Karpas-422 (cell line): ENCODE measurements at regions not wholly inside any gene's neighbourhood (a gene's known extent, or its start where the extent isn't known, plus 50 kb on each side); places are given as distances from the start of the nearest gene placed in this dataset.

Source experiments
- DNase-seq: peaks from one replicate; pipeline ENCODE4 v3.0.0-alpha.2; 2015
- H2AFZ ChIP-seq: fragments of 200-600 bp; sonication (generic); 2 replicates; pipeline ENCODE4 v1.6.1; 2014; ENCODE audit warnings: antibody characterized with exemption, low read length, mixed read lengths
- H3K27ac ChIP-seq: fragments of 200-600 bp; sonication (generic); 2 replicates; pipeline ENCODE4 v1.5.1; 2014; ENCODE audit warnings: mild to moderate bottlenecking, low read length, moderate library complexity
- H3K27me3 ChIP-seq: fragments of 200-600 bp; sonication (generic); 2 replicates; pipeline ENCODE4 v1.6.1; 2014; ENCODE audit warnings: low read length, mixed read lengths
- H3K36me3 ChIP-seq: fragments of 200-600 bp; sonication (generic); 2 replicates; pipeline ENCODE4 v1.6.1; 2014; ENCODE audit warnings: low read length, mixed read lengths; ENCODE audit not compliant: insufficient read depth
- H3K4me1 ChIP-seq: fragments of 200-600 bp; sonication (generic); 2 replicates; pipeline ENCODE4 v1.6.1; 2014; ENCODE audit warnings: mild to moderate bottlenecking, low read length, mixed read lengths
- H3K4me2 ChIP-seq: fragments of 200-600 bp; sonication (generic); 2 replicates; pipeline ENCODE4 v1.6.1; 2014; ENCODE audit warnings: low read length, low read depth, mild to moderate bottlenecking; ENCODE audit not compliant: poor library complexity, severe bottlenecking
- H3K4me3 ChIP-seq: fragments of 200-600 bp; sonication (generic); 2 replicates; pipeline ENCODE4 v1.5.1; 2014; ENCODE audit warnings: mild to moderate bottlenecking, antibody characterized with exemption, low read length, mixed read lengths
- H3K79me2 ChIP-seq: fragments of 200-600 bp; sonication (generic); 2 replicates; pipeline ENCODE4 v1.6.1; 2014; ENCODE audit warnings: mild to moderate bottlenecking, low read length, mixed read lengths
- H3K9ac ChIP-seq: fragments of 200-600 bp; sonication (generic); 2 replicates; pipeline ENCODE4 v1.6.0; 2014; ENCODE audit warnings: low read length
- H3K9me2 ChIP-seq: fragments of 200-600 bp; sonication (generic), shearing (Covaris generic); replicated peaks from 2 replicates; pipeline ENCODE4 v1.6.0; 2014; ENCODE audit warnings: mild to moderate bottlenecking, low read length, moderate library complexity; ENCODE audit not compliant: insufficient read depth
- H3K9me3 ChIP-seq: fragments of 300-700, 200-600 bp; sonication (generic); 2 replicates; pipeline ENCODE4 v1.6.1; 2014; ENCODE audit warnings: low read length, mixed read lengths
- H4K20me1 ChIP-seq: fragments of 200-600 bp; sonication (generic); 2 replicates; pipeline ENCODE4 v1.6.1; 2014; ENCODE audit warnings: mild to moderate bottlenecking, antibody characterized with exemption, low read length, low read depth; ENCODE audit not compliant: insufficient read depth

GRCh38 chr6:84356907-84357306 is 129.5 kb upstream of the CEP162 start:
- H3K36me3 ChIP-seq = no peaks in the 10 kb centered on the region
- H3K9ac ChIP-seq = no peak overlapping the region
- H4K20me1 ChIP-seq = no peaks in the 10 kb centered on the region
- H2AFZ ChIP-seq = no peak overlapping the region
- no peaks in the 10 kb centered on the region for H3K9me3 ChIP-seq
- peaks cover 4% of the 10 kb centered on the region; the same call in 1 of the 2 replicates for H3K27me3 ChIP-seq
- H3K4me1 ChIP-seq = no peaks in the 10 kb centered on the region
- H3K27ac ChIP-seq = no peak overlapping the region
- H3K4me2 ChIP-seq = no peak overlapping the region
- DNase-seq = no peak
- H3K79me2 ChIP-seq = no peaks in the 10 kb centered on the region
- 0 out of 2 replicates have a peak, but pooled peaks cover 4% of the 10 kb centered on the region for H3K9me2 ChIP-seq
- H3K4me3 ChIP-seq = no peak overlapping the region

GRCh38 chr6:84353459-84354423 is 126.3 kb upstream of the CEP162 start:
- no peak overlapping the region for H2AFZ ChIP-seq
- no peaks in the 10 kb centered on the region for H3K36me3 ChIP-seq
- H3K9me3 ChIP-seq = no peaks in the 10 kb centered on the region
- no peak overlapping the region for H3K4me3 ChIP-seq
- H4K20me1 ChIP-seq = no peaks in the 10 kb centered on the region
- H3K4me2 ChIP-seq = no peak overlapping the region
- DNase-seq = no peak
- H3K4me1 ChIP-seq = peaks cover 11% of the 10 kb centered on the region
- H3K27me3 ChIP-seq = peaks cover 4% of the 10 kb centered on the region; the same call in 1 of the 2 replicates
- 0 out of 2 replicates have a peak, but pooled peaks cover 4% of the 10 kb centered on the region for H3K9me2 ChIP-seq
- H3K27ac ChIP-seq = no peak overlapping the region
- no peak overlapping the region for H3K9ac ChIP-seq
- no peaks in the 10 kb centered on the region for H3K79me2 ChIP-seq

GRCh38 chr6:84350397-84350796 is 123.0 kb upstream of the CEP162 start:
- Histone ChIP-seq H3K79me2 (no peaks in the 10 kb centered on the region), H3K4me3 (no peak overlapping the region), H3K36me3 (no peaks in the 10 kb centered on the region), H3K9me3 (no peaks in the 10 kb centered on the region), H3K4me1 (peaks cover 11% of the 10 kb centered on the region), H3K9me2 (no peaks in the 10 kb centered on the region), H3K9ac (no peak overlapping the region), H3K4me2 (no peak overlapping the region), H3K27me3 (peaks cover 4% of the 10 kb centered on the region; the same call in 1 of the 2 replicates), H3K27ac (no peak overlapping the region), H4K20me1 (no peaks in the 10 kb centered on the region), H2AFZ (no peak overlapping the region)
- DNase-seq = no peak

- H3K36me3 ChIP-seq = no peaks in the 10 kb centered on the region
- no peaks in the 10 kb centered on the region for H3K79me2 ChIP-seq
- peaks cover 11% of the 10 kb centered on the region for H3K4me1 ChIP-seq
- H3K4me3 ChIP-seq = no peak overlapping the region
- no peak overlapping the region for H2AFZ ChIP-seq
- no peaks in the 10 kb centered on the region for H3K9me2 ChIP-seq
- no peaks in the 10 kb centered on the region for H3K9me3 ChIP-seq
- H3K4me2 ChIP-seq = no peak overlapping the region
- no peak overlapping the region for H3K27ac ChIP-seq
- no peak overlapping the region for H3K9ac ChIP-seq
- peaks cover 4% of the 10 kb centered on the region; the same call in 1 of the 2 replicates for H3K27me3 ChIP-seq
- no peaks in the 10 kb centered on the region for H4K20me1 ChIP-seq
- DNase-seq = no peak
Observed at GRCh38 chr6:84349542-84349941, 122.1 kb upstream of the CEP162 start.

GRCh38 chr6:84348801-84349200 is 121.4 kb upstream of the CEP162 start:
- H3K9me3 ChIP-seq = no peaks in the 10 kb centered on the region
- H3K9me2 ChIP-seq = no peaks in the 10 kb centered on the region
- H3K27me3 ChIP-seq = peaks cover 4% of the 10 kb centered on the region; the same call in 1 of the 2 replicates
- H3K4me1 ChIP-seq = peaks cover 11% of the 10 kb centered on the region
- H2AFZ ChIP-seq = no peak overlapping the region
- no peak overlapping the region for H3K4me2 ChIP-seq
- DNase-seq = no peak
- H3K36me3 ChIP-seq = no peaks in the 10 kb centered on the region
- H4K20me1 ChIP-seq = no peaks in the 10 kb centered on the region
- H3K27ac ChIP-seq = no peak overlapping the region
- H3K79me2 ChIP-seq = no peaks in the 10 kb centered on the region
- no peak overlapping the region for H3K4me3 ChIP-seq
- H3K9ac ChIP-seq = no peak overlapping the region

GRCh38 chr6:84346372-84346771 is 118.9 kb upstream of the CEP162 start:
- no peak overlapping the region for H3K27ac ChIP-seq
- DNase-seq = peak; percentile 45
- no peaks in the 10 kb centered on the region for H4K20me1 ChIP-seq
- H3K36me3 ChIP-seq = no peaks in the 10 kb centered on the region
- no peak overlapping the region for H2AFZ ChIP-seq
- H3K9me2 ChIP-seq = no peaks in the 10 kb centered on the region
- H3K79me2 ChIP-seq = no peaks in the 10 kb centered on the region
- no peaks in the 10 kb centered on the region for H3K9me3 ChIP-seq
- no peak overlapping the region for H3K4me3 ChIP-seq
- no peak overlapping the region for H3K9ac ChIP-seq
- no peaks in the 10 kb centered on the region for H3K27me3 ChIP-seq
- H3K4me1 ChIP-seq = peaks cover 11% of the 10 kb centered on the region
- H3K4me2 ChIP-seq = no peak overlapping the region

GRCh38 chr6:84344005-84344404 is 116.6 kb upstream of the CEP162 start:
- no peaks in the 10 kb centered on the region for H3K79me2 ChIP-seq
- H3K9ac ChIP-seq = no peak overlapping the region
- H3K27ac ChIP-seq = no peak overlapping the region
- no peak overlapping the region for H2AFZ ChIP-seq
- no peaks in the 10 kb centered on the region for H3K9me2 ChIP-seq
- DNase-seq = no peak
- no peaks in the 10 kb centered on the region for H4K20me1 ChIP-seq
- H3K36me3 ChIP-seq = no peaks in the 10 kb centered on the region
- no peaks in the 10 kb centered on the region for H3K4me1 ChIP-seq
- no peaks in the 10 kb centered on the region for H3K9me3 ChIP-seq
- H3K27me3 ChIP-seq = no peaks in the 10 kb centered on the region
- H3K4me2 ChIP-seq = no peak overlapping the region
- no peak overlapping the region for H3K4me3 ChIP-seq

GRCh38 chr6:84340422-84340821 is 113.0 kb upstream of the CEP162 start:
- Histone ChIP-seq H3K36me3 (no peaks in the 10 kb centered on the region), H3K4me1 (no peaks in the 10 kb centered on the region), H3K4me2 (no peak overlapping the region), H3K4me3 (no peak overlapping the region), H3K9ac (no peak overlapping the region), H3K27ac (no peak overlapping the region), H4K20me1 (no peaks in the 10 kb centered on the region), H3K9me2 (no peaks in the 10 kb centered on the region), H3K9me3 (no peaks in the 10 kb centered on the region), H3K27me3 (no peaks in the 10 kb centered on the region), H2AFZ (no peak overlapping the region), H3K79me2 (no peaks in the 10 kb centered on the region)
- no peak for DNase-seq
